SK-N-SH treated with all-trans-retinoic acid at 6 μM for 48 hours (cell line): ENCODE measurements at regions not wholly inside any gene's neighbourhood (a gene's known extent, or its start where the extent isn't known, plus 50 kb on each side); places are given as distances from the start of the nearest gene placed in this dataset.

Experiments used
- ATAC-seq: fragments of 200-7000 bp; cut with Tn5 transposase; 3 replicates; pipeline ENCODE4 v1.9.1; 2020; ENCODE audit warnings: mild to moderate bottlenecking, moderate library complexity
- ARNTL ChIP-seq: fragments of 450-650 bp; formaldehyde crosslinking; IDR thresholded peaks from 2 replicates; pipeline ENCODE4 v1.5.0; 2020; ENCODE audit warnings: low read depth, mild to moderate bottlenecking, moderate library complexity, borderline replicate concordance
- BACH2 ChIP-seq: fragments of 250-450 bp; sonication (Bioruptor Pico); IDR thresholded peaks from 2 replicates; pipeline ENCODE4 v1.9.0; 2021; ENCODE audit warnings: mild to moderate bottlenecking, borderline replicate concordance
- CREB5 ChIP-seq: fragments of 250-450 bp; sonication (Bioruptor Pico); IDR thresholded peaks from 2 replicates; pipeline ENCODE4 v1.5.1; 2020; ENCODE audit warnings: low read depth, mild to moderate bottlenecking, moderate library complexity
- CSDC2 ChIP-seq: fragments of 250-450 bp; sonication (Bioruptor Pico); IDR thresholded peaks from 2 replicates; pipeline ENCODE4 v1.5.0; 2020; ENCODE audit warnings: mild to moderate bottlenecking, moderate library complexity
- ESRRG ChIP-seq: fragments of 250-450 bp; sonication (Bioruptor Pico); IDR thresholded peaks from 2 replicates; pipeline ENCODE4 v1.6.1; 2021; ENCODE audit warnings: mild to moderate bottlenecking
- GLIS3 ChIP-seq: fragments of 250-450 bp; sonication (Bioruptor Pico); IDR thresholded peaks from 2 replicates; pipeline ENCODE4 v1.5.0; 2020; ENCODE audit warnings: mild to moderate bottlenecking, moderate library complexity
- OSR1 ChIP-seq: fragments of 250-450 bp; sonication (Bioruptor Pico); IDR thresholded peaks from 2 replicates; pipeline ENCODE4 v1.8.0; 2022; ENCODE audit warnings: moderate library complexity, mild to moderate bottlenecking, inconsistent platforms
- POU6F1 ChIP-seq: fragments of 250-450 bp; sonication (Bioruptor Pico); IDR thresholded peaks from 2 replicates; pipeline ENCODE4 v1.8.0; 2021; ENCODE audit warnings: low read depth, mild to moderate bottlenecking, moderate library complexity, borderline replicate concordance
- PPARA ChIP-seq: fragments of 250-450 bp; sonication (Bioruptor Pico); IDR thresholded peaks from 2 replicates; pipeline ENCODE4 v1.5.0; 2020; ENCODE audit warnings: mild to moderate bottlenecking, borderline replicate concordance
- RARB ChIP-seq: fragments of 250-450 bp; sonication (Bioruptor Pico); IDR thresholded peaks from 2 replicates; pipeline ENCODE4 v1.8.0; 2021; ENCODE audit warnings: mild to moderate bottlenecking, moderate library complexity
- SNAI2 ChIP-seq: fragments of 250-450 bp; sonication (Bioruptor Pico); IDR thresholded peaks from 2 replicates; pipeline ENCODE4 v1.5.0; 2020; ENCODE audit warnings: mild to moderate bottlenecking, moderate library complexity
- TCF4 ChIP-seq: fragments of 250-450 bp; sonication (Bioruptor Pico); IDR thresholded peaks from 2 replicates; pipeline ENCODE4 v1.8.0; 2021; ENCODE audit warnings: mild to moderate bottlenecking, moderate library complexity, borderline replicate concordance
- TOX ChIP-seq: fragments of 250-450 bp; sonication (Bioruptor Pico); IDR thresholded peaks from 2 replicates; pipeline ENCODE4 v1.8.0; 2021; ENCODE audit warnings: mild to moderate bottlenecking, moderate library complexity, borderline replicate concordance
- TSHZ2 ChIP-seq: fragments of 250-450 bp; sonication (Bioruptor Pico); IDR thresholded peaks from 2 replicates; pipeline ENCODE4 v1.5.0; 2020; ENCODE audit warnings: mild to moderate bottlenecking, moderate library complexity
- ZC3H10 ChIP-seq: fragments of 250-450 bp; sonication (Bioruptor Pico); IDR thresholded peaks from 2 replicates; pipeline ENCODE4 v1.5.1; 2021; ENCODE audit warnings: mild to moderate bottlenecking, moderate library complexity
- ZFP3 ChIP-seq: fragments of 250-450 bp; sonication (Bioruptor Pico); IDR thresholded peaks from 2 replicates; pipeline ENCODE4 v1.5.0; 2020; ENCODE audit warnings: mild to moderate bottlenecking, moderate library complexity
- ZFP30 ChIP-seq: fragments of 450-650 bp; formaldehyde crosslinking; IDR thresholded peaks from 2 replicates; pipeline ENCODE4 v1.5.0; 2022; ENCODE audit warnings: mild to moderate bottlenecking, moderate library complexity
- ZNF565 ChIP-seq: fragments of 450-650 bp; formaldehyde crosslinking; conservative IDR thresholded peaks from 2 replicates; pipeline ENCODE4 v1.5.0; 2020; ENCODE audit warnings: low read depth, mild to moderate bottlenecking, moderate library complexity
- ZNF70 ChIP-seq: fragments of 450-650 bp; formaldehyde crosslinking; IDR thresholded peaks from 2 replicates; pipeline ENCODE4 v1.5.0; 2020; ENCODE audit warnings: mild to moderate bottlenecking, moderate library complexity
- ZNF8 ChIP-seq: fragments of 450-650 bp; formaldehyde crosslinking; IDR thresholded peaks from 2 replicates; pipeline ENCODE4 v1.5.0; 2020; ENCODE audit warnings: mild to moderate bottlenecking, moderate library complexity
- TF ChIP-seq, protein P1 (sequence below): fragments of 250-450 bp; sonication (Bioruptor Pico); IDR thresholded peaks from 2 replicates; pipeline ENCODE4 v1.8.0; 2020; ENCODE audit warnings: mild to moderate bottlenecking, moderate library complexity, borderline replicate concordance

DNA sequence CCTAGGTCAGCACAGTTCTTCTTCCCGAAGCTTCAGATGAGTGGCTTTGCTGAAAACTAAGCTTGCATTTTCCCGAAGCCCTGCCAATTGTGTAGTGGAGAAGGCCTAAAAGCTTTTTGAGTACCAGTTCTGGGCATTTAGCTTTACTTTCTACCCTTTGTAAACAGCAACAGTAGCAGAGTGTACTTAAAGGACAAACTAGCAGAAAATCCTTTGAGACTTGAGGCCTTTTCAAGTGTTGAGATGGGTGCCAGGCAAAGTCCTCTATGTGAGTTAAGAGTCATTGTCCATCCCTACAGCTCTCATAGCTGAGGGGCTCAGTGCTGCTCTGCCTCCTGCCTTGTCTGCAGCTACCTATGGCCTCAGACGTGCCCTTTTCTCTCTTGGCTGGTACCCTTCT lies 368.2 kb downstream of the CCSER2 start:
- TF ChIP-seq GLIS3 (CRISPR knock-in tag), result no peak
- TF ChIP-seq PPARA (CRISPR knock-in tag), result no peak
- TF ChIP-seq, protein P1, sequence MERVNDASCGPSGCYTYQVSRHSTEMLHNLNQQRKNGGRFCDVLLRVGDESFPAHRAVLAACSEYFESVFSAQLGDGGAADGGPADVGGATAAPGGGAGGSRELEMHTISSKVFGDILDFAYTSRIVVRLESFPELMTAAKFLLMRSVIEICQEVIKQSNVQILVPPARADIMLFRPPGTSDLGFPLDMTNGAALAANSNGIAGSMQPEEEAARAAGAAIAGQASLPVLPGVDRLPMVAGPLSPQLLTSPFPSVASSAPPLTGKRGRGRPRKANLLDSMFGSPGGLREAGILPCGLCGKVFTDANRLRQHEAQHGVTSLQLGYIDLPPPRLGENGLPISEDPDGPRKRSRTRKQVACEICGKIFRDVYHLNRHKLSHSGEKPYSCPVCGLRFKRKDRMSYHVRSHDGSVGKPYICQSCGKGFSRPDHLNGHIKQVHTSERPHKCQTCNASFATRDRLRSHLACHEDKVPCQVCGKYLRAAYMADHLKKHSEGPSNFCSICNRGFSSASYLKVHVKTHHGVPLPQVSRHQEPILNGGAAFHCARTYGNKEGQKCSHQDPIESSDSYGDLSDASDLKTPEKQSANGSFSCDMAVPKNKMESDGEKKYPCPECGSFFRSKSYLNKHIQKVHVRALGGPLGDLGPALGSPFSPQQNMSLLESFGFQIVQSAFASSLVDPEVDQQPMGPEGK (CRISPR knock-in tag), result no peak
- TF ChIP-seq RARB (CRISPR knock-in tag), result no peak
- no peak for TF ChIP-seq SNAI2 (CRISPR knock-in tag)
- TF ChIP-seq ARNTL (CRISPR knock-in tag), result no peak
- TF ChIP-seq ZFP3, result no peak
- TF ChIP-seq ZC3H10 (CRISPR knock-in tag), result no peak
- TF ChIP-seq TOX (CRISPR knock-in tag), result no peak
- no peak for TF ChIP-seq TCF4
- TF ChIP-seq ESRRG (CRISPR knock-in tag), result no peak
- no peak for TF ChIP-seq CREB5 (CRISPR knock-in tag)
- TF ChIP-seq TSHZ2 (CRISPR knock-in tag), result no peak
- no peak for TF ChIP-seq POU6F1 (CRISPR knock-in tag)
- TF ChIP-seq ZNF70 (CRISPR knock-in tag), result no peak
- TF ChIP-seq OSR1 (CRISPR knock-in tag), result no peak
- no peak for TF ChIP-seq ZFP30
- no peak for TF ChIP-seq ZNF8
- TF ChIP-seq BACH2, result no peak
- TF ChIP-seq CSDC2 (CRISPR knock-in tag), result no peak
- TF ChIP-seq, all 23 proteins: peak for 0
- no peak for ATAC-seq

- ATAC-seq, result no peak
- no peak for TF ChIP-seq ZNF565 (CRISPR knock-in tag)
- no peak for TF ChIP-seq RARB (CRISPR knock-in tag)
- TF ChIP-seq ZFP3, result no peak
- TF ChIP-seq, protein P1 (CRISPR knock-in tag), result no peak
- TF ChIP-seq ESRRG (CRISPR knock-in tag), result no peak
- no peak for TF ChIP-seq OSR1 (CRISPR knock-in tag)
These were observed 370.6 kb downstream of the CCSER2 start for GRCh38 chr10:84698989-84699388.

GRCh38 chr10:84700668-84701369 lies 372.4 kb downstream of the CCSER2 start:
- no peak for ATAC-seq
- TF ChIP-seq POU6F1 (CRISPR knock-in tag) (no peak), PPARA (CRISPR knock-in tag) (no peak)
